ENCODE measurements at regions not wholly inside any gene's neighbourhood (a gene's known extent, or its start where the extent isn't known, plus 50 kb on each side); places are given as distances from the start of the nearest gene placed in this dataset.

DNA sequence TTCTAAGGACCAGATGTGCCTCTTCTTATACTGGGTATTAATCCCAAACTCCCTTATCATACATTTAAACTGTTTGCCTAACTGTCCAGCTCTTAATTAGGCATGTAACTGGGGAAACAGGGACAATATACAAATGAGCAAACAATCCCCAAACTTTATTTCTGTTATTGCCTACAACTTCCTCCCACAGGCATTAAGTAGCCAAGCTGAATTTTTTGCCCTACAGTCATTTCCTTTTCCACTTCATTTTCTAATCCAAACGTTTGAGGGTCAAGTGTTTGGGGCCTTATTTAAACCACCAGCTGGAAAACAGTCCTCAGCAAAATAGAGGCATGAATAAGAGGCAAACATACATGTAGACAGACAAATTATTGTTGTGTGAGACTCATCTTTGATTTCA lies 77.4 kb upstream of the CCL2 start:
- ATAC-seq: no peak
- H3K27ac ChIP-seq: peak overlapping the region in 1 of 4 donors; percentile 31
- peaks cover 26% of the 10 kb centered on the region for H3K27me3 ChIP-seq
- TF ChIP-seq EP300 (IDR thresholded peaks at IDR 0.05) (no peak), POLR2A (IDR thresholded peaks at IDR 0.05) (no peak), POLR2AphosphoS5 (IDR thresholded peaks at IDR 0.05) (no peak)
- TF ChIP-seq, protein P1, sequence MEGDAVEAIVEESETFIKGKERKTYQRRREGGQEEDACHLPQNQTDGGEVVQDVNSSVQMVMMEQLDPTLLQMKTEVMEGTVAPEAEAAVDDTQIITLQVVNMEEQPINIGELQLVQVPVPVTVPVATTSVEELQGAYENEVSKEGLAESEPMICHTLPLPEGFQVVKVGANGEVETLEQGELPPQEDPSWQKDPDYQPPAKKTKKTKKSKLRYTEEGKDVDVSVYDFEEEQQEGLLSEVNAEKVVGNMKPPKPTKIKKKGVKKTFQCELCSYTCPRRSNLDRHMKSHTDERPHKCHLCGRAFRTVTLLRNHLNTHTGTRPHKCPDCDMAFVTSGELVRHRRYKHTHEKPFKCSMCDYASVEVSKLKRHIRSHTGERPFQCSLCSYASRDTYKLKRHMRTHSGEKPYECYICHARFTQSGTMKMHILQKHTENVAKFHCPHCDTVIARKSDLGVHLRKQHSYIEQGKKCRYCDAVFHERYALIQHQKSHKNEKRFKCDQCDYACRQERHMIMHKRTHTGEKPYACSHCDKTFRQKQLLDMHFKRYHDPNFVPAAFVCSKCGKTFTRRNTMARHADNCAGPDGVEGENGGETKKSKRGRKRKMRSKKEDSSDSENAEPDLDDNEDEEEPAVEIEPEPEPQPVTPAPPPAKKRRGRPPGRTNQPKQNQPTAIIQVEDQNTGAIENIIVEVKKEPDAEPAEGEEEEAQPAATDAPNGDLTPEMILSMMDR (IDR thresholded peaks at IDR 0.05): no peak
- H3K9me3 ChIP-seq: no peaks in the 10 kb centered on the region
- WGBS, 2 donors (ENCODE audit: low coverage in 1 of 2): 0% methylated on average over 1 of the region's 1 CpG
- H3K36me3 ChIP-seq: no peaks in the 10 kb centered on the region
- H3K4me3 ChIP-seq: no peak overlapping the region
- H3K4me1 ChIP-seq: peaks cover 0 to 4% (median 0%) of the 10 kb centered on the region in 3 donors

DNA sequence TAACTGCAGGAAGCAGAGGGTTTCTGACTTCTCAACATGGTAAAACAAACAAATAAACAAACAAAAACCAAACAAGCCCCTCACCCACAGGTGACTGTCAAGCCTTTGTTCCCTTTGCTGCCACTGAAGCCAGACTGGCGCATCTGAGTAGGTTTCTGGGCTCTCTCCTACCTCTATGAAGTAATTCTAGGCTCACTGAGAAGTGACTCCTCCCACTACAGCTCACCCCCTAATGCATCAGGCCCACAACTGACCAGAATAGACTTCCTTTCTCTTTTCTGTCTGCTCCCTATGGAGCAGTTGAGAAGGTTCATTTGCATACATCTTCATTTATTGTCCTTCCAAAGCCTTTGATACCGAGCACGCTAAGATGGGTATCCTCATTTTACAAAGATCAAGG lies 77.0 kb upstream of the CCL2 start:
- WGBS, 2 donors (ENCODE audit: low coverage in 1 of 2): 27 to 61% methylated on average over 3 of the region's 3 CpGs
- H3K27me3 ChIP-seq: peaks cover 24% of the 10 kb centered on the region
- no peak for TF ChIP-seq POLR2AphosphoS5 (IDR thresholded peaks at IDR 0.05)
- TF ChIP-seq POLR2A (IDR thresholded peaks at IDR 0.05): no peak
- TF ChIP-seq EP300 (IDR thresholded peaks at IDR 0.05): no peak
- TF ChIP-seq, protein P1 (IDR thresholded peaks at IDR 0.05): no peak
- peaks cover 0 to 4% (median 0%) of the 10 kb centered on the region in 3 donors for H3K4me1 ChIP-seq
- H3K4me3 ChIP-seq: no peak overlapping the region
- ATAC-seq: no peak
- no peak overlapping the region for H3K27ac ChIP-seq
- no peaks in the 10 kb centered on the region for H3K36me3 ChIP-seq
- no peaks in the 10 kb centered on the region for H3K9me3 ChIP-seq

DNA sequence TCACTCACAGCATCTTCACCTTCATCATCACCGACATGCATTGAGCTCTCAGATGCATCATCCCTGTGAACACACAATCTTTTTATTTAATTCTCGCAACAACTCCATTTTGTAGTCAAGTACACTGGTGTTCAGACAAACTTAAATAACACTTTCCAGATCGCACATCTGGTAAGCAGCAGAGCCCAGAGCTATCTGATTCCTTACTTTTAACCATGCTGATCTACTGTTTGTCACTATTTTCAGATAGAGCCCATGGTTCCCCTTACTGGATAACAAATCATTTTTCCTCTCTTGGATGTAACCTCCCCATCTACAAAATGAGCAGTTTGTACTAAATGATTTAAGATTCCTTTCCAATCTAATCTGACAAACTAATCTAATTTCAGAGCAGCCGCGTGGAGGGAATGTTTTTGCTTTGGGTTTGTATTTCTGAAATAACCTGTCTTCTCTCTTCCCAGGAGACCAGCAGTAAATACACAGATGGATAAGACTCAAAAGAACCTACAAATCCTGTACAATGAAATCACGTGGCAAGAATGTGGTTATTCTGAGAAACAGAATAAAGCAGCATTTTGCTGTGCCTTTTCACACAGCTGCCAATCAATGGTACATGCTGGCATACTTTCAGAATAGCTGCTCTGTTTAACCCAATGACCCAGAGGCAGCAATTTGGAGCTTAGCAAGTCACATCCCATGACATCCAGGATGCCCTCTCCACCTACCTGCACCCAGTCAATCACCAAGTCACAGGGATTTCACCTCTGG lies 72.9 kb upstream of the CCL2 start:
- no peak for ATAC-seq
- WGBS, 2 donors (ENCODE audit: low coverage in 1 of 2): 54 to 55% methylated on average over 4 to 6 of the region's 6 CpGs
- no peak overlapping the region for H3K27ac ChIP-seq
- no peak overlapping the region for H3K4me3 ChIP-seq
- TF ChIP-seq EP300 (IDR thresholded peaks at IDR 0.05) (no peak), POLR2A (IDR thresholded peaks at IDR 0.05) (no peak), POLR2AphosphoS5 (IDR thresholded peaks at IDR 0.05) (no peak)
- TF ChIP-seq, protein P1 (IDR thresholded peaks at IDR 0.05): no peak
- H3K9me3 ChIP-seq: no peaks in the 10 kb centered on the region
- no peaks in the 10 kb centered on the region for H3K36me3 ChIP-seq
- peaks cover 0 to 4% (median 0%) of the 10 kb centered on the region in 3 donors for H3K4me1 ChIP-seq
- H3K27me3 ChIP-seq: peaks cover 11% of the 10 kb centered on the region

DNA sequence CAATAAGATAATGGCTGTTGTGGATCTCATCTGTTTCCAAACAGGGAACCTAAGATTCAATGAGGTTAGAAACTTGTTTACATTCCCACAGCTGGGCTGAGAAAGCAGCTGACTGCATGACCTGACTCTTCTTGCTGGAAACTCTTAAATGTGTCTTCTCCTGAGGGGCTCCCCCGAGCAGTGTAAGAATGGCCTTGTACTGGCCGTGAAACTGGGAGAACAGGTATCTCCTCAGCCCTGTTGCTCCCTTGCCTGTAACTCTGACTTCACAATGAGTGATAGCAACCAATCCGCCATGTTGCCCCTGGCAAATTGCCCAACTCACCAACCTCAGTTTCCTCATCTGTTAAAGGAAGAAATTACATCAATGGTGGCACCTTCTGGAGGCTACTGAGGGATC lies 59.1 kb upstream of the CCL2 start:
- Histone ChIP-seq H3K4me1 (peaks cover 0 to 10% (median 0%) of the 10 kb centered on the region in 3 donors), H3K27me3 (peaks cover 44% of the 10 kb centered on the region), H3K4me3 (no peak overlapping the region), H3K36me3 (no peaks in the 10 kb centered on the region), H3K9me3 (peaks cover 0 to 10% (median 0%) of the 10 kb centered on the region in 3 donors), H3K27ac (no peak overlapping the region)
- ATAC-seq: no peak
- TF ChIP-seq POLR2A (IDR thresholded peaks at IDR 0.05) (no peak), EP300 (IDR thresholded peaks at IDR 0.05) (no peak), POLR2AphosphoS5 (IDR thresholded peaks at IDR 0.05) (no peak)
- TF ChIP-seq, protein P1 (IDR thresholded peaks at IDR 0.05): no peak
- WGBS, 2 donors (ENCODE audit: low coverage in 1 of 2): 71 to 74% methylated on average over 3 of the region's 3 CpGs

DNA sequence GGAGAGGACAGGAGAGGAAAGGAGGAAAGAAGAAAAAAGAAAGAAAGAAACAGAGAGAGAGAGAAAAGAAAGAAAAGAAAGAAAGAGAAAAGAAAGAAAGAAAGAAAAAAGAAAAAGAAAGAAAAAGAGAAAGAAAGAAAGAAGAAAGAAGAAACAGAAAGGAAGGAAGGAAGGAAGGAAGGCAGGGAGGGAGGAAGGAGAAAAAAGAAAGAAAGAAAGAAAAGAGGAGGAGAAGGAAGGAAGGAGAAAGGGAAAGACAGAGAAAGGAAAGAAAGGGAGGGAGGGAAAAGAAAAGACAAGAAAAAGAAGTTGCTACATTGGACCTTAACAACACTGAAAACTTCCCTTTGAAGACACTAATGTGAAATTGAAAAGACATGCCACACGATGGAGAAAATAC lies 56.6 kb upstream of the CCL2 start:
- Histone ChIP-seq H3K27ac (no peak overlapping the region), H3K36me3 (no peaks in the 10 kb centered on the region), H3K4me3 (no peak overlapping the region), H3K4me1 (peaks cover 0 to 13% (median 0%) of the 10 kb centered on the region in 3 donors), H3K27me3 (peaks cover 28% of the 10 kb centered on the region), H3K9me3 (peaks cover 0 to 18% (median 0%) of the 10 kb centered on the region in 3 donors)
- WGBS, 2 donors (ENCODE audit: low coverage in 1 of 2): 20 to 50% methylated on average over 1 of the region's 1 CpG
- TF ChIP-seq EP300 (IDR thresholded peaks at IDR 0.05): no peak
- no peak for TF ChIP-seq POLR2AphosphoS5 (IDR thresholded peaks at IDR 0.05)
- TF ChIP-seq POLR2A (IDR thresholded peaks at IDR 0.05): no peak
- TF ChIP-seq, protein P1 (IDR thresholded peaks at IDR 0.05): no peak
- ATAC-seq: no peak

Data from gastroesophageal sphincter (tissue), 4 donors.